OCI-M2 (cell line): ENCODE measurements at regions not wholly inside any gene's neighbourhood (a gene's known extent, or its start where the extent isn't known, plus 50 kb on each side); places are given as distances from the start of the nearest gene placed in this dataset.

ENCODE experiments used
- DNase-seq: peaks from one replicate; lab custom pipeline; 2025; ENCODE audit not compliant: unreplicated experiment; lab: John Stamatoyannopoulos, UW

DNA sequence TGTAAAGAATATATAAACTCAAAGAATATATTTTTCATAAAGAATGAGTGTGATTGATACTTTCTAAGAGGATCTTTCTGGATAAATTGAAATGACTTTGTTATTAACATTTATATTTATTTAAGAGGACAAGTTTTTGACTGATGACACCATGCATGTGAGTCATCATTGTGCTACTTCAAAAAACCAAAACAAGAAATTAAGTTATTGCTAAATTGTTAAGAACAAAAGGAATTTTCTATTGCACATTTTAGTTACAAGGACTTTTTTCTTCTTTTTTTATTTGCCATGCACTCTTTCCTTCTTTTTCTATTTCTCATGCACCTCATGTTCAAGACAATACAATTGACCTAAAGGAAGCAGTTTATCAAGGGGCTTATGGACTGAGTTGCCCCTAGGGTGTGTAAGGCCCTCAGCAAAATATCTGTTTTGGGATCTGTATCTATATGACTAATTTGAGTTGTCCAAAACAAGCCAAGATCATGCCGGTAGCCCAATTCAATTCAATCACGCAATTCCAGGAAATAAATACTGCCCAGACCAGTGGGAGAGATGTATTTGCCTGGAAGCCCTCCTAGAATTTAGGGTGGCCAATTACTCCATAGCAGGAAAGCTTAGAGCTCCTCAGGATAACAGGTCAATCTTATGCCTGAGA, 654.3 kb downstream of the METTL4 start:
- DNase-seq, result no peak

DNA sequence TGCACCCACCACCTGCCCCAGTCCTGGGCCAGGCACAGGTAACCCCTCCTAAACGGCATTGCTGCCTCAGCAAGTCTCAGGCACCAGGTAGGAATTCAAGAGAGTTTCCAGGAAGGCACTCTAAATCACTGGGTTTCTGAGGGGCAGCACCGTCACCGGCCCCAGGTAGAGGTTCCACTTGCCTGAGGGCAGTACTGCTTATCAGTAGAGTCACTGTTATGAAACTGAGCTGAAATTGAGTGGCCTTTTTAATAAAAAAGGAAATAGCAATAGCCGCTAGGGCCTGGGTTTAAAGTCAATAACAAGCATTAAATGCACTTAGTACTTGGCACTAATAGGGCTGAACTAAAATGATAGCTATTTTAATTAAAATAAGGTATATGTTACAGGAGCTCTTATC, 653.7 kb downstream of the METTL4 start:
- DNase-seq, result no peak

DNA sequence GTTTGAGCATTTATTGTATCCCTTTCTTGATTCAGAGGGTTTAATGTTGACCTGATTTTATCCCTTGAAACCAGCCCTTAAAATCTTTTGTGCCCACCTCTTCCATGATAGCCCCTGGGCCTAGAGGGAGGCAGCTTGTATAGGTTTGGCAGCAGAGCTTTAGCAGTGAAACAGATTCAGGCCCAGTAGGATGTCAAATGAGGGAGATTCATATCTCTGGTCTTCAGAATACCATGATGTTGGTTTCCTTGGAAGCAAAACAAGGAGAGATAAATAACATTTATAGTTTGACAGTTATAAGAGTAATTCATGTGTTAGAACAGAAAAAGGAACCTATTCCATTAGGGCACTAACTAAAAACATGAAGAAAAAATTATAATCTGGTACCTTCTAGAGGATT, 649.2 kb downstream of the METTL4 start:
- DNase-seq, result no peak

DNA sequence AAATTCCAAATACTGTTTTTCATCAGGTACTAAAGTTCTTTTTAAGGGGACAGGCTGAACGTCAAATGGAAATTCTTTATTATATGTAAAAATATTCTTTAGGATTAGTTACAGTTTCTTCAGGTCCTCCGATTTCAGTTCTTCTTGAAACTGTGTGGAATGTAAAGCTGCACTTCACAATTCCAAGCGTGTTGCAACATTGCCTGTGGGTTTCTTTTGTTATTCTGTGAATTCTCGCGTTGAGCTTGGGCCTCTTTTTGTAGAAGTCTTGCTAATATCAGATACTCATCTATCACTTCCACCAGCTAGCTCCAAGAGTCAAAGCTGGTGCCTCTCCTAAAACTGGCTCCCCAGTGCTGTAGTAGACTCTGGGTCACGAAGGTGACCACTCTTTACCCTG, 642.6 kb downstream of the METTL4 start:
- no peak for DNase-seq

DNA sequence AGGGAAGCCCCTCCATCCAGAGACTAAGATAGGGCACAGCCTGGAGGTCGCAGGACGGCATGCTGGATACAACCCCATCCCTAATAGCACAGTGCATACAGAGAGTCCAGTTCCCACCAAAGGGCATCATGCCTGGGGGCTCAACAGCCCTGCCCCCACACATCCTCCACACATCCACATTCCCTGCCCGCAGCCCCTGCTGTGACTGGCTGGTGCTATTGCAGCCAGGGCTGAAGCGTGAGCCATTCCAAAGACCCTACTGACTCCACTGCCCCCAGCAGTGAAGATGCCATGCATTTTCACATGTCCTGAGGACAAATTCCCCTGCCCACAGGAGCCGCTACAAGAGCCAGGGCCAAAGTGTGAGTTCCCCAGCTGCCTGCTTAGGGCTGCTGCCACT, 641.6 kb downstream of the METTL4 start:
- DNase-seq, result no peak

DNA sequence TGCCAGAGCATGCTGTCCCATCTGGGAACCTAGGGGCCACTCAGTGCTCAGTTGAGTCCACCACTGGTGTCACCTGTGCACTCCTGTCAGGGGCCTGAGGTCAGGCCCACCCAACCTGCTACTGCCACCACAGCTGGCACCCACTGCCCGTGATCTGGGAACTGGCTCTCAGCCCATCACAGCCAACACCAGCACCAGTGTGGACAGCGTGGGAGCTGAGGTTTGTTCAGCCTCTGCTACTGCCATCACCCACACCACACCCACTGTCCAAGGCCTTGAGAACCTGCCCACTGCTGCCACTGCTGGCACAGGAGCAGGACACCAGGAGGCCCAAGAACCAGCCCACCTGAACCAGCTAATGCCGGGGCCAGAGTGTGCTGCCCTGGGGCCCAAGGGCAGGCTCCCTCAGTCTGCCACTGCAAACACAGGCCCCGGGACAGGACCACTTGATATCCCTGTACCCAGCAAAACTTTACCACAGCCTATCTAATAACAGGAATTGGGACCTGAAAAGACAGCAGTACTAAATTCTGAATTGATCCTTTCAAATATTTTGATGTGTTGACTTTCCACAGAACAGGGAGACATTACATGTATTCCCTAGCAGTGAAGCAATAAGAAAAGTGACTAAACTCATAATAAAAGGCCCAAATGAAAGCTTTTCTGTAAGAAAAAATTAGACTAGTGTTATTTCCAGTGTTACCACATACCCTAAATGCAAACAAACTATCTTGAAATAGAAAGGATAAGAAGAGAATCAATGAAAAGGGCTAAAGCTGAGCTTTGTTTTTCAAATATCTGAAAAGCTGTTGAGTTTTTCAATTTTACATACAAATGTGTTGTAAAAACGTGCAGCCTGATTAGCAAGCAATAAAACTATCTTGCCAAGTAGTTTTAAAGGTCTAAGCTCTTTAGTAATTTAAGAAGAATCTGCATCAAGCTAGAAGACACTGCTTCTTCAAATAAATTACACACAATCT, 640.7 kb downstream of the METTL4 start:
- no peak for DNase-seq

DNA sequence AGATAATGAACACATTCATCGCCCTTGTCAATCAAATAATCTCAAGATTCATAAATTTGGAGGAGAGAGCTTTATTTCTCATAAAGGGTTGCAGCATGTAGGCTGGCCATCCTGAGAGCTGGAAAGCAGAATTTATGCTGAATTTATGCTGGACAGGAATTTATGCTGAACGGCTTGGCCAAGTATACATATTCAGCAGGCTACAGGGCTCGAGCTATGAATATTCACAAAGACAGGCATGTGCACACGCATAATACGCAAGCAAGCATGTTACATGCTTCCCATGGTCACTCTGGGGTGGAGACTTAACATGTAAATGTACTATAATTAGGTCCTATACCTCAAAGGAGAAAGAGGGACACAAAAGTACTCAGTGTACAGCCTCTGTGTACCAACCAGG, 618.8 kb downstream of the METTL4 start:
- DNase-seq, result no peak

DNA sequence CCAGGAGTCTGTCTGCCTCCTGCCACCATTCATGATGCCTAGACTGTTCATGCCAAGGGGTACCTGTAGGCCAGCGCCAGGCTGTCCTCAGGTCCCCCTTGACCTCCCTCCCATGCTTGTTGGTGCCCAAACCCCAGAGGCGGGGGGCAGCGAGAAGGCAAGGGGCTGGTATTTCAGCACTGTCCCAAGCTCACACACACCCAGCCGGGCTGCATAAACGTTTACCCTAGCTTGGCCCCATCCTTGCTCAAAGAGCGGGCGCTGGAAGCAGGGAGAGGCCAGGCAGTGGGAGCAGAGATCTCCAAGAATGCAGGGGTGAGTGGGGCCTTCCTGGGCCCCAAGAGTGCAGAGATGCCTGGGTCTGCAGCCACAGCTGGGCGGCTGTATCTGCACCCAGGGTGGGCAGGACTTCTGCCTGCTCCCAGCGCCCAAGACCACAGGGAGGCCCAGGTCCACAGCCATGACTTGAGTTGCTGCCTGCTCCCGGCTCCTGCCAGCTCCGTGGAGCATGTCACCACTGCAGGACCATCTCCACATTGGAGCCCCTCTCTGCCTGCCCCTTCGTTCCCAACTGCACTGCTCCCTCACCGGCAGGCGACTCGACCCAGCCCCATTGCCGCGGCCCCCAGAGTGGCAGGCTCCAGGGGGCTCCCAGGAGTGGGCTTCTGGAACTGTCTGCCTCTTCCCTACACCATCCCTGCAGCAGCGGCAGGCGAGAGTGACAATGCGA, 616.6 kb downstream of the METTL4 start:
- DNase-seq, result no peak

DNA sequence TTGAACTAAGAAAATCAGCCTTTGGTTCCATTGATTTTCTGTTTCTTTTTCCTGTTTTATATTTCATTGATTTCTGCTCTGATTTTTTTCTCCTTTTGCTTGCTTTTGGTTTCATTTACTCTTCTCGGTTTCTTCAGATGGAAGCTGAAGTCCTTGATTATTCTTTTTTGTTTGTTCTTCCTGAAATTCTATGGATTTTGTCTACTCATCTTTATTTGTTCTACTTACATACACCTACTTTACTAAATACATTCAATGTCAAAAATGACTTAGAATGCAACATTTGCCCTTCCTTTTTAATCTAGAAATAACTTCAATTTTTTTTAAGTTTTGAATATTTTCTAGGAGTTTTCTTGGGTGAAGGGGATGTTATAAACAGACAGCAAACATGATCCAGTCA, 612.5 kb downstream of the METTL4 start:
- DNase-seq, result no peak

DNA sequence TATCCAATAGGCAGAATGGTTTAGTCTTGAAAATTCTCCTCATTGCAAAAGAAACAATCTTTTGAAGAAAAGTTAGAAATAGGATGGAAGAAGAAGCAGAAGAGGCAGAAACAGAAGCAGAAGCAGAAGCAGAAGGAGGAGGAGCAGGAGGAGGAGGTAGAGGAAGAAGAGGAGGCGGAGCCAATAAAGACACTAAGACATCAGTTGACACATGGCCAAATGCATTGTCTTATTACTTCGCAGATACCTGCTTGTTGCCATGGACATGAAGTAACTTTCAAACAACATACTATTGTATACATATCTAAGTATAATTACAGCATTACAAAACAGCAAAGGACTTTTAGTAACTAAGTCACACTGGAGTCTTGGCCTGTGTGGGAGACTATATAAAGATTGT, 606.3 kb downstream of the METTL4 start:
- no peak for DNase-seq

DNA sequence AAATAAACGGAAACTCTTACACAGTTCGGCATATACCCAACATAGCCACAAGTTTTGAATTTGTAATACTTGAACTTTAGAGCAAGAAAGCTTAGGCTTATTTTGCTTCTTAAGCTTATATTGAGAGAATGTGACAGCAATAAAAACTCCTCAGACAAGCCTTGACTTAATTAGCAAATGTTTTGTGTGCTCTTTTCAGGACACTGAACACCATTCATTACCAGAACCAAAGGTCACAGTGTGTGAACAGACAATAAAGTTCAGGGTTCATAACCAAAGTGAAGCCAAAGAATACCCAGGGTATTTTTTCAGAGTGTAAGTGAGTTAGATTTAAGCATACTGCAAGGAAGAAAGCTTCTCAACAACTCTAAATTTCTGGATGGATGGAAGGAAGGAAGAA, 605.8 kb downstream of the METTL4 start:
- DNase-seq, result no peak

DNA sequence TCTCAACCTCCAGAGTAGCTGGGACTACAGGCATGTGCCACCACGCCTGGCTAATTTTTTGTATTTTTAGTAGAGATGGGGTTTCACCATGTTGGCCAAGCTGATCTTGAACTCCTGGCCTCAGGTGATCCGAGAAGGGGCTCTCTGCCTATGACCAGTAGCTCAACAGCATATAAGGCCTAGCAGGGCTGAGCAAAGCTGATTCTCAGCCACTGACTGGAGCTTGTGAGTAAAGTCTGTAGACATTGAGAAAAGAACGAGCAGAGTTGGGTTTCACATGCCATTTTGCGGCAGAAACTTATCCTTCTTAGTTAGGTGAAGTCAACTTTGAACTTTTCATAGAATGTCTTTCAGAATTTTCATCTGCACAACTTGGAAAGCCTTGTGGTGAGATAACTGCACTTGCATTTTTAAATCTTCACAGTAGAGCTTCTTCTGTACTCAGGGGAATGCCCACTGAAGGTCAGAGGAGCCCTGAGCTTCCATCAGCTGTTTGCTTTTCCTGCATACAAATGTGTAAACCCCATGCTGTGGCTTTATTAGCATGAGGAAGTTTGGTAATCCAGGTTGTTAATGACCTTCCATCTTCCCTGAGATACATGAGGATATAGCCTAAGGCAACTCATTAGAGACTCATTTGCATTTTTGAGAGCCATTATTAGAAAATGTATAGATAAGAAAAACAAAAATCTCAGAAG, 602.4 kb downstream of the METTL4 start:
- no peak for DNase-seq

DNA sequence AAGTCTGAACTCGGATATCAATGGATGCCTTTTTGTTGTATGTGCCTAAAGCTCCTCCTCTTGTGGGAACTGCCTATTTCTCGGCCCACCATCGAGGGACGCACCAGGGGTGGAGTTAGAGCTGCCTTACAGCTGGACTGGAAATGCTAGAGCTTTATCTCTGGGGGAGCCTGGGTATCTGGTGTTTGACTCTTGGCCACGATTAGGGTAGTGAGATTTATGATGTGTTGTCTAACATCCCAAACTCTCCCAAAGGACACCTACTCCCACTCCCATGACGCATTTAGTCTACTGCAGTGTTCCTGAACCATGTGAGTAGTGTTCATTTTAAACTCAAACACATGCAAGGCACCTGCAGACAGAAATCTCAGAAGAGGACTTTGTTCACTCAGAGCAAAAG, 594.8 kb downstream of the METTL4 start:
- no peak for DNase-seq

DNA sequence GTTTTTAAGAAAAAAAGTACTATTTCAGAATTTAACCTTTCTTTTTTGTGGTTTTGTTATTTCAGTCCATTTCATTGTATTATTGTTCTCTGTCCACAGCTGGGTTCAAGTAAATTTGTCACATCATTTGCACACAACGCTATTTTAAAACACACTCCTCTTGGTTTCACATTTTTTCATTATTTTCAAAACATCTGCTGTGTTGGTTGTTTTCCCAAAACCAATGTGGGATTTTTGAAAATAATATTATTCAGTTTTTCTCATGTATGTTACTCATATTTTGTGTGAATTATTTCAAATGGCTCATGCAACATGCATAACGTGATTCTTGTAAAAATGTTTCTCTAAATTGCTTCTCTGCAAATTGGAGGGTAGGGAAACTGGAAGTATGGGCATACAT, 589.2 kb downstream of the METTL4 start:
- DNase-seq, result no peak

DNA sequence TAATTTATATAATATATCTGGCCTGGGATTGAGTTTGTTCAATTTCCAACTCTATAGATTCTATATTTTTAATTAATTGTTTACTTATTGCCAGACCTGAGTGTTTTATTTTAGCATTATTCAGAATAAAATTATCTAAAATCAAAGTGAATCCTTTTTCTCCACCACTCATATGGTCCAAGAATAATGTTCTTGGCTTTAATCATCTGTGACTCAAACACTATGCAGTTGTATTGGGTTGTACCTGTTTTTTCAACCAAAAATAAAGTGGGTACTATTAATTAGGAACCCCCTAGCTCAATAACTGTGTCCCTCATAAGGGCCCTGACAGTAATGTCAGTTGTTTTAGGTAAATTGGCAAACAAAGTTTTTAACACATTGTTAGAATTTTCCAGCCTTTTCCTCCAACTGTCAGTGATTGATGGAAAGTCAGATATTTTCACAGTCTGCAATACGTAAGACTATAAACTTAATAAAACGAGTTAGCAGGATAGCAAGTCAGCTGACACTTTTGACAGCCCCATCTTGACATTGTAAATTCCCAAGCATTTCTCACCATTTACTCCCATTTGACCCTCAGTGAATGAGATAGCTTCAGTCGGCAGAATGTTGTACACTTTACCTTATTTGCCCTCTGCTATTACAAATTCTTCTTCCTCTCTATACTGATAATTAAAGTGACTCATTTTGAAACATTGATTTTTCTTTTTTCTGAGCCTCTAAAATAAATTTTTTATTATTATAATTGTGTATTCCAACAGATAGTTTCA, 587.4 kb downstream of the METTL4 start:
- DNase-seq, result no peak

DNA sequence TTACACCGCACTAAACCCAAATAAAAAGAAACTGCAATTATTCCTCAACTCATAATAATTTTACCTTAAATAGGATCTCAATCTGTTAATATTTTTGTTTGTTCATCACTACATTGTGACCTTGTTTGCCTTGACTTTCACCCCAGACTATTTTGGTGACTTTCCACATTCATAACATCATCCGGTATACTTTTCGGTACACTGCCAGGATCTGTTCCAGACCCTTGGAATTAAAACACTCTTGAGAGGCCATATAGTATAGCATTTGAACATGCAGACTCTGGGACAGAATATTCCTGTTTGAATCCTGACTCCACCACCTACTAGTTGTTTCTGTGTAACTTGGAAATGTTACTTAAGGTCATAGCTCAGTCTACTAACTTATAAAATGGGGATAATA, 577.4 kb downstream of the METTL4 start:
- DNase-seq, result no peak

DNA sequence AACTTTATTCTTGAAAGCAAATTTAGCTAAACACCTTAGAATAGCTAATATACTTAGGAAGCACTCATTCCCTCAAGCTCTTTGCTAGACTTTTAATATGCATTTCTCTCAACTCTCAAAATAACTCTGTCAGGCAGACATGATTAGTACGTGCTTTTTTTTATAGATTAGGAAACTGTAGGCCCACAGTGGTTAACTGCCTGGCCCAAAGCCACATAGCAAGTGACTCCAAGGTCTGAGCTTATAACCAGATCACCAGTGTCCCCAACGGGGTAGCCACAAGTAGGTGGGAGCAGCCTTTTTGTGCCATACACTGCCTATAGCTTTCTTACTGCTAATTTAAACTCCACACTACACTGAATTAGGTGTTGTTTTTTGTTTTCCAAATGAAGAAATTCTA, 576.8 kb downstream of the METTL4 start:
- DNase-seq, result no peak

DNA sequence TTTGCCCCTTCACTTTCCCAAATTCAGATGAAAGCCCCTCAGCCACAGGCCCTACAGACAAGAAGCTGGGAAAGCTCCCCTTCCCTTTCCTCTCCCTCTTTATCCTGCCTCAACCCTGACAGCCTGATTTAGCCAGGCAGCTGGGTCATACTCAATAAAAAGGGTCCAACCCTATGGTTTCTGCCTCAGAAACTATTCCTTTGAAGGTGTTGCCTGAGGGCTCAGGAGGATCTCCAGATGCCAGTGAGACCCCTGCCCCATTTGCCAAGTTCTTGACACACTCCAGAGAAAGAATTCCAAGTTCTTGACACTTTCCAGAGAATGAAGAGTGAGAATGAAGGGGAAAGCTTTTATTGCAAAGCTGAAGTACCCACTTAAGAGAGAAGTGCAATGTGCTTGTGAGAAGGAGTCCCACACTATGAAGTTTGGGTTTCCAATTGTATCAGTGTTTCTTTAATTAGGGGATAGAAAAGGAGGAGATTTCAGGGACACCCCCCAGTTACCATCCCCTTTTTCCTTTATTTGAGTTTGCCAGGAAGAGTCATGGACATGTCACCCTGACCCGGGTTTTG, 576.2 kb downstream of the METTL4 start:
- no peak for DNase-seq

DNA sequence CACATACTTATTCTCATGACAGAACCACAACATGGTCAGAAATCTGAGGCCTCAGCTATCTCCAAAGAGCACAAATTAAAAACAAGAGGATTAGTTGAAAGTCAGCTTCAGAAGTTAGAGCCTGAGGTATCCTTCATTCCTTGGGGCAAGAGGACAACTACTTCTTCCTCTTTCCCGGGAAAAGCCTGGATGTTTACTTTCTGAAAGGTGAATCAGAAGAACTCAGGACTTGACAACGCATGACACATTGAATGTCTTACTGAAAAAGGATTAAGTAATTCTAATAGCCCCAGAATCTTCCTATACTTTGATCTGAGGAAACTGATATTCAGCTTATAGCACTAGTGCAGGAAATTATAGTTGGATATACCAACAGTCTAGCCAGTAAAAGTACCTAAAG, 573.2 kb downstream of the METTL4 start:
- DNase-seq, result no peak

DNA sequence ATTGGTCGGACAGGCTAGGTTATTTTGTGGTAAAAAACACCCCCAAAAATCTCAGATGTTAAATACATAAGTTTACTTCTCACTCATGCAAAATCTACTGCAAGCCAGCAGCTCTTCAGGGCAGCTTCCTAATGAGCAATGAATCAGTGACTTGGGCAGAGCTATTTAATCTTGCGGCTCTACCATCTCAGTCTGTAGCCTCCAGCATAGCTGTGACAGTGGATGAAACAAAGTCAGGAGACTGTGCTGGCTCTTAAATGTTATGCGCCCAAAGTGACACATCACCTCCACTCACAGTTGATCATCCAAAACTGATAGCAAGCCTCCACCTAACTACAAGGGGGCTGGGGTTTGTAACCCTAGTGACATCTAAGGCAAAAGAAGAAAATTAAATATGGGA, 571.9 kb downstream of the METTL4 start:
- no peak for DNase-seq
